OCI-LY7 (cell line): ENCODE measurements at regions not wholly inside any gene's neighbourhood (a gene's known extent, or its start where the extent isn't known, plus 50 kb on each side); places are given as distances from the start of the nearest gene placed in this dataset.

Experiments
- CTCF ChIP-seq: fragments of 200-600 bp; sonication (generic); conservative IDR thresholded peaks from 2 replicates; pipeline ENCODE4 v1.5.1; 2014; ENCODE audit warnings: mild to moderate bottlenecking, antibody characterized with exemption, low read length, moderate library complexity, mixed read lengths
- EZH2phosphoT487 ChIP-seq: fragments of 200-600 bp; sonication (generic); IDR thresholded peaks from 2 replicates; pipeline ENCODE4 v1.6.1; 2018; ENCODE audit warnings: low read depth, borderline replicate concordance, mild to moderate bottlenecking, mixed run types, antibody characterized with exemption, low read length, moderate library complexity, mixed read lengths

GRCh38 chr4:125184116-125184515 is 130.6 kb upstream of the FAT4 start:
- TF ChIP-seq CTCF (no peak), EZH2phosphoT487 (no peak)
